Upper lobe of left lung (tissue), 6 donors: ENCODE measurements at regions not wholly inside any gene's neighbourhood (a gene's known extent, or its start where the extent isn't known, plus 50 kb on each side); places are given as distances from the start of the nearest gene placed in this dataset.

ENCODE experiments used
- ATAC-seq, 2 donors: fragments of 200-7000 bp; cut with Tn5 transposase; one replicate each; pipeline ENCODE4 v1.9.1; 2022; ENCODE audit warnings: mild to moderate bottlenecking in 2 of 2, moderate library complexity in 2 of 2; ENCODE audit not compliant: low FRiP score in 2 of 2
- DNase-seq, 2 donors: peaks; one replicate each; pipeline ENCODE4 v3.0.0-alpha.2; 2019 to 2020
- H3K27ac ChIP-seq, 4 donors: fragments of 200-600 bp; sonication (generic); one replicate each; pipeline ENCODE4 v1.5.1; 2016 to 2019
- H3K27me3 ChIP-seq, 4 donors: fragments of 200-600 bp; sonication (generic); one replicate each; pipeline ENCODE4 v1.5.1; 2017 to 2019
- H3K36me3 ChIP-seq, 4 donors: fragments of 200-600 bp; sonication (generic); one replicate each; pipeline ENCODE4 v1.5.1; 2016 to 2019
- H3K4me1 ChIP-seq, 4 donors: fragments of 200-600 bp; sonication (generic); one replicate each; pipeline ENCODE4 v1.5.1; 2018 to 2019
- H3K4me3 ChIP-seq, 4 donors: fragments of 200-600 bp; sonication (generic); one replicate each; pipeline ENCODE4 v1.5.1; 2017 to 2019; ENCODE audit warnings: mild to moderate bottlenecking in 2 of 4, moderate library complexity in 1 of 4
- H3K9me3 ChIP-seq, 4 donors: fragments of 200-600 bp; sonication (generic); one replicate each; pipeline ENCODE4 v1.5.1; 2018 to 2019
- EP300 ChIP-seq, 4 donors: sonication (generic); formaldehyde crosslinking; IDR thresholded peaks; one replicate each; pipeline ENCODE4 v1.5.1; 2017; ENCODE audit warnings: antibody characterized with exemption in 4 of 4, control low read depth in 2 of 4
- POLR2A ChIP-seq, 4 donors: fragments of 450-650 bp; IDR thresholded peaks; one replicate each; pipeline ENCODE4 v1.5.1; 2016 to 2017; ENCODE audit warnings: antibody characterized with exemption in 4 of 4, mild to moderate bottlenecking in 2 of 4
- POLR2AphosphoS5 ChIP-seq, 2 donors: sonication (generic); formaldehyde crosslinking; IDR thresholded peaks; one replicate each; pipeline ENCODE4 v1.5.1; 2017; ENCODE audit warnings: antibody characterized with exemption in 2 of 2
- WGBS, 2 donors: methylation state at CpG; one replicate each; pipeline ENCODE4 v1.1.5; 2017 to 2018; 5-methylcytosine and 5-hydroxymethylcytosine counted together
- TF ChIP-seq, protein P1 (sequence below), 6 experiments: fragments of 450-650 bp in 4 of 6; fragments of 200-600 bp in 2 of 6; sonication (generic) in 2 of 6; IDR thresholded peaks; one replicate each; pipeline ENCODE4 v1.5.1; 2016 to 2019; ENCODE audit warnings: antibody characterized with exemption in 6 of 6
- donor health status: DM: no; HTN: no; CAD: no; lungs with moderate emphysema.
- donor health status: DM: no; HTN: yes; CAD: no; lungs with severe emphysema.

DNA sequence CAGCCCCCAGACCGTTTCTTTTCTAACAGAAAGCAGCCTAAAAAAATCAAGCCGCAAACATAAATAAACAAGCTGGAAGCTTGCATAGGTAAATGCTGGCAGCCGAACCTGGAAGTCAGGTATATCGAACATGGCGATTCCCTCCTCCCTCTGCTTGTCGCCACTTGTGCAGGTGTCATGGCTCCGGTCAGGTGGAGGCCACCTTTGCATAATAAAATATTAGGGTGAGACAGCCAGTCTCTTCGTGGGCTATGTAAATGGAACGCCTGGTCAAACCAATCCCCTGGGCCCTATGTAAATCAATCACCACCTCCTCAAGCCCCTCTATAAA lies 223.9 kb upstream of the DAAM1 start:
- Histone ChIP-seq H3K27ac (no peak overlapping the region), H3K4me3 (no peak overlapping the region), H3K36me3 (no peaks in the 10 kb centered on the region), H3K27me3 (no peaks in the 10 kb centered on the region), H3K9me3 (no peaks in the 10 kb centered on the region), H3K4me1 (no peaks in the 10 kb centered on the region)
- ATAC-seq (no peak), DNase-seq (no peak)
- TF ChIP-seq POLR2A (IDR thresholded peaks at IDR 0.05) (no peak), POLR2AphosphoS5 (IDR thresholded peaks at IDR 0.05) (no peak), EP300 (IDR thresholded peaks at IDR 0.05) (no peak)
- TF ChIP-seq, protein P1, sequence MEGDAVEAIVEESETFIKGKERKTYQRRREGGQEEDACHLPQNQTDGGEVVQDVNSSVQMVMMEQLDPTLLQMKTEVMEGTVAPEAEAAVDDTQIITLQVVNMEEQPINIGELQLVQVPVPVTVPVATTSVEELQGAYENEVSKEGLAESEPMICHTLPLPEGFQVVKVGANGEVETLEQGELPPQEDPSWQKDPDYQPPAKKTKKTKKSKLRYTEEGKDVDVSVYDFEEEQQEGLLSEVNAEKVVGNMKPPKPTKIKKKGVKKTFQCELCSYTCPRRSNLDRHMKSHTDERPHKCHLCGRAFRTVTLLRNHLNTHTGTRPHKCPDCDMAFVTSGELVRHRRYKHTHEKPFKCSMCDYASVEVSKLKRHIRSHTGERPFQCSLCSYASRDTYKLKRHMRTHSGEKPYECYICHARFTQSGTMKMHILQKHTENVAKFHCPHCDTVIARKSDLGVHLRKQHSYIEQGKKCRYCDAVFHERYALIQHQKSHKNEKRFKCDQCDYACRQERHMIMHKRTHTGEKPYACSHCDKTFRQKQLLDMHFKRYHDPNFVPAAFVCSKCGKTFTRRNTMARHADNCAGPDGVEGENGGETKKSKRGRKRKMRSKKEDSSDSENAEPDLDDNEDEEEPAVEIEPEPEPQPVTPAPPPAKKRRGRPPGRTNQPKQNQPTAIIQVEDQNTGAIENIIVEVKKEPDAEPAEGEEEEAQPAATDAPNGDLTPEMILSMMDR (IDR thresholded peaks at IDR 0.05), result no peak
- 87 to 90% methylated on average over 9 of the region's 9 CpGs for WGBS, 2 donors

DNA sequence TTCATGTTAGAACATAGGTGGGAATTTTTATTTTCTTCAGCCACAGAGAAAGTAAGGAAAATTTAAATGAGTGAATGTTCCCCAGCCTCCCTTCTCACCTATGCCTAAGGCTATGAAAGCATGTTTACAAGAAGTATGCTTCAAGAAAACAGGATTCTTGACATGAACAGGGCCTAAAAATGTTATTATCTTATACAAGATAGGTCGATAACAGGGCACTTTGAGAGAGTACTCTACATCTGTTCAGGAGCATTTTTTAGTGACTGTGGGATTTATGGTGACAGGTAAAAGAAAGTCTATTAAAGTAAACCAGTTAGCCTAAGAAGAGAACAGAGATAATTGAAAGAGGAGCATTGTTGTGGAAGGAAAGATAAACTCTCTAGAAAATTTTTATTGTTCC lies 222.9 kb upstream of the DAAM1 start:
- no peaks in the 10 kb centered on the region for H3K4me1 ChIP-seq
- DNase-seq, result no peak
- ATAC-seq, result no peak
- H3K9me3 ChIP-seq, result no peaks in the 10 kb centered on the region
- H3K27me3 ChIP-seq, result no peaks in the 10 kb centered on the region
- WGBS, 2 donors, result 74 to 77% methylated on average over 1 of the region's 1 CpG
- no peak for TF ChIP-seq EP300 (IDR thresholded peaks at IDR 0.05)
- no peak for TF ChIP-seq POLR2AphosphoS5 (IDR thresholded peaks at IDR 0.05)
- TF ChIP-seq, protein P1 (IDR thresholded peaks at IDR 0.05), result no peak
- no peak for TF ChIP-seq POLR2A (IDR thresholded peaks at IDR 0.05)
- no peak overlapping the region for H3K4me3 ChIP-seq
- no peak overlapping the region for H3K27ac ChIP-seq
- no peaks in the 10 kb centered on the region for H3K36me3 ChIP-seq

- no peak overlapping the region for H3K27ac ChIP-seq
- H3K9me3 ChIP-seq, result no peaks in the 10 kb centered on the region
- no peak for DNase-seq
- no peaks in the 10 kb centered on the region for H3K4me1 ChIP-seq
- H3K36me3 ChIP-seq, result no peaks in the 10 kb centered on the region
- TF ChIP-seq POLR2AphosphoS5 (IDR thresholded peaks at IDR 0.05), result no peak
- TF ChIP-seq EP300 (IDR thresholded peaks at IDR 0.05), result no peak
- TF ChIP-seq POLR2A (IDR thresholded peaks at IDR 0.05), result no peak
- TF ChIP-seq, protein P1 (IDR thresholded peaks at IDR 0.05), result no peak
- ATAC-seq, result no peak
- H3K4me3 ChIP-seq, result no peak overlapping the region
- 78 to 83% methylated on average over 4 of the region's 4 CpGs for WGBS, 2 donors
- H3K27me3 ChIP-seq, result no peaks in the 10 kb centered on the region
Measured at GRCh38 chr14:58966997-58967396, 221.5 kb upstream of the DAAM1 start.

- no peak for DNase-seq
- H3K4me3 ChIP-seq, result no peak overlapping the region
- TF ChIP-seq, protein P1 (IDR thresholded peaks at IDR 0.05), result no peak
- TF ChIP-seq POLR2AphosphoS5 (IDR thresholded peaks at IDR 0.05) (no peak), EP300 (IDR thresholded peaks at IDR 0.05) (no peak), POLR2A (IDR thresholded peaks at IDR 0.05) (no peak)
- 74 to 78% methylated on average over 7 to 10 of the region's 10 CpGs for WGBS, 2 donors
- no peaks in the 10 kb centered on the region for H3K9me3 ChIP-seq
- no peaks in the 10 kb centered on the region for H3K36me3 ChIP-seq
- H3K27me3 ChIP-seq, result no peaks in the 10 kb centered on the region
- no peak for ATAC-seq
- H3K27ac ChIP-seq, result no peak overlapping the region
- no peaks in the 10 kb centered on the region for H3K4me1 ChIP-seq
Measured at GRCh38 chr14:58969951-58970751, 218.3 kb upstream of the DAAM1 start.
